ENCODE measurements at regions not wholly inside any gene's neighbourhood (a gene's known extent, or its start where the extent isn't known, plus 50 kb on each side); places are given as distances from the start of the nearest gene placed in this dataset.

DNA sequence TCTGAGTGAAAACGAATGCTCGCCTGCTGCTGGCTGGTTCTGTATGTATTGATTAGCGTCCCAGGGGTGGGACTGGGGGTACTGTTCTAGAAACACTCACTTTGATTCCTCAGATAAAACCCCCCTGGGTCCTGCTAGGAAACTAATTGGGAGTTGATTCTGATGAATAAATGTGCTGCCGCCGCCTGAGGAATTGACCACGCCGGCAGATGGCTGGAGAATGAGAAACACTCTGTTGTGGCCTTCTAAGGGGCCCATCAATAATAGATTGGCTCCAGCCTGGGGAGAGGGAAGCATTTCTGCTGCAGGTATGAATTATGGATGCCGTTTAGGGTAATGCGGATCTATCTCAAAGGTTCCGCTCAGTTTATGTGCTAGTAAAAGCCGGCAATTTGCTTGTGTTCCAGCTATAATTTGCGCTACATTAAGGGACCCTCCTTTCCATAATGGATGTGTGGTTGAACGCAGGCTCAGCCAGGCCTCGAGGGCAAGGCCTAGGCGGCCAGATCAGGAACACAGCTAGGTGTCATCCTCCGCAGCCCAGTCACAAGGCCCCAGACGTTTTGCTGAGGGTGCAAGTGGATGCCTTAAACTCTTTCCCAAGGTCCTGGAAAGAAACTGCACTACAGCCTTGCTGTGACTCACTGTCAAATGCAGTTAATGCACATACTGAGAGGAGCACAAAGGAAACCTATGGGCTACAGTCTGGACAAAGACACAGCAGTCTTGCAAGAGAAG is 132.2 kb upstream of the HS3ST2 start:
- no peak for DNase-seq (ENCODE audit: extremely low read depth, low read depth)
- TF ChIP-seq, protein P1, sequence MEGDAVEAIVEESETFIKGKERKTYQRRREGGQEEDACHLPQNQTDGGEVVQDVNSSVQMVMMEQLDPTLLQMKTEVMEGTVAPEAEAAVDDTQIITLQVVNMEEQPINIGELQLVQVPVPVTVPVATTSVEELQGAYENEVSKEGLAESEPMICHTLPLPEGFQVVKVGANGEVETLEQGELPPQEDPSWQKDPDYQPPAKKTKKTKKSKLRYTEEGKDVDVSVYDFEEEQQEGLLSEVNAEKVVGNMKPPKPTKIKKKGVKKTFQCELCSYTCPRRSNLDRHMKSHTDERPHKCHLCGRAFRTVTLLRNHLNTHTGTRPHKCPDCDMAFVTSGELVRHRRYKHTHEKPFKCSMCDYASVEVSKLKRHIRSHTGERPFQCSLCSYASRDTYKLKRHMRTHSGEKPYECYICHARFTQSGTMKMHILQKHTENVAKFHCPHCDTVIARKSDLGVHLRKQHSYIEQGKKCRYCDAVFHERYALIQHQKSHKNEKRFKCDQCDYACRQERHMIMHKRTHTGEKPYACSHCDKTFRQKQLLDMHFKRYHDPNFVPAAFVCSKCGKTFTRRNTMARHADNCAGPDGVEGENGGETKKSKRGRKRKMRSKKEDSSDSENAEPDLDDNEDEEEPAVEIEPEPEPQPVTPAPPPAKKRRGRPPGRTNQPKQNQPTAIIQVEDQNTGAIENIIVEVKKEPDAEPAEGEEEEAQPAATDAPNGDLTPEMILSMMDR (IDR thresholded peaks at IDR 0.05; ENCODE audit: low read depth, low read length) = no peak

DNA sequence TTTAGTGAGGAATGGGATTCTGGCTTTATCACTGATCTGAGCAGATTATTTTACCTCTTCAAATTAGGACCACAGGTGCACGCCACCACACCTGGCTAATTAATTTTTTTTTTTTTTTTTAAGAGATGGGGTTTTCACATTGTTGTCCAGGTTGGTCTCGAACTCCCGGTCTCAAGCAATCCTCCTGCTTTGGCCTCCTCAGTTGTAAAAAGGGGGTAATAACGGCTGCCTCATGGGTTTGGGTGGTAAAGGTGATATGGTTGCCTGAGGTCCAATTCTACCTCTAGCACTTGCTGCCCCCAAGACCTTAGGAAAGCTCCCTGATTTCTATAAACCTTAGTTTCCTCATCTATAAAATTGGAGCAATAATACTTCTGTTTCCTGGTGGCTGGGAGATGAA is 130.7 kb upstream of the HS3ST2 start:
- DNase-seq (ENCODE audit: extremely low read depth, low read depth) = no peak
- TF ChIP-seq, protein P1 (IDR thresholded peaks at IDR 0.05; ENCODE audit: low read depth, low read length) = no peak

DNA sequence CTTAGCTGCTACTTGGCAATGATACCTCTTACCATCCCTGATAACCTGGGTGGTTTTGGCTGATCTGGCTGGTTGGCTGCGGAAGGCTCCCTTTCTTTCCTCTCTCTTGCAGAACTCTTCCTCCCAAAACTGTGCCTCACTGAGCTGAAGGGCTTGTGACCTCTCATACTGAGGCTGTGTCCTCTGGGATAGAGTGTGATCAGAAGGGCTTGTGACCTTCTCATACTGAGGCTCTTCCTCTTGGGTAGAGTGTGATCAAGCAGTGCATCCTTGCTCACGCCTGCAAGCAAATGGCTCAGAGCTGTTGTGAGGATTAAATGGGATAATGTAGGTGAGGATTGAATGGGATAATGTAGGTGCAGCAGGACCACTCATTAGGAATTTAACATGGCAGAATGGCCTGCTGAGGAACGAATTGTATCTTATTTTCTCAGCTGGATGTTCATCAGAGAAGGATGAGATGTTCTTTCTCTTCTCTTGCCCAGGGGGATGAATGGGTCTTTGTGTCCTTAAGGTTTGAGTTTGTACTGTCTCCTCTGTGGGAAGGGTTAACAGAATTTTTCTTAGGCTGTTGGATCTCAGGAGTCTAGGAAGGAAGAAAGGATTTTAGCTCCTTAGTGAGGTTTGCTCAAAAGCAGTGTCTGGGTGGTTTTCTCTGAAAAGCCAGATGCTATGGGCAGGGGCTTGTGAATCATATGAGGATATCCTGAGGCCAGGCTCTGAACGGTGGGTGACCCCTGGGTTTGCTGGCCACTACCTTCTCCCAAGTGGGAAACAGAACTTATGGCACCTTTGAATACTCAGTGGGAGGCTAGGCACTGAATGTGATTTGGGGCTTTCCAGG is 130.0 kb upstream of the HS3ST2 start:
- no peak for DNase-seq (ENCODE audit: extremely low read depth, low read depth)
- TF ChIP-seq, protein P1 (IDR thresholded peaks at IDR 0.05; ENCODE audit: low read depth, low read length) = no peak

DNA sequence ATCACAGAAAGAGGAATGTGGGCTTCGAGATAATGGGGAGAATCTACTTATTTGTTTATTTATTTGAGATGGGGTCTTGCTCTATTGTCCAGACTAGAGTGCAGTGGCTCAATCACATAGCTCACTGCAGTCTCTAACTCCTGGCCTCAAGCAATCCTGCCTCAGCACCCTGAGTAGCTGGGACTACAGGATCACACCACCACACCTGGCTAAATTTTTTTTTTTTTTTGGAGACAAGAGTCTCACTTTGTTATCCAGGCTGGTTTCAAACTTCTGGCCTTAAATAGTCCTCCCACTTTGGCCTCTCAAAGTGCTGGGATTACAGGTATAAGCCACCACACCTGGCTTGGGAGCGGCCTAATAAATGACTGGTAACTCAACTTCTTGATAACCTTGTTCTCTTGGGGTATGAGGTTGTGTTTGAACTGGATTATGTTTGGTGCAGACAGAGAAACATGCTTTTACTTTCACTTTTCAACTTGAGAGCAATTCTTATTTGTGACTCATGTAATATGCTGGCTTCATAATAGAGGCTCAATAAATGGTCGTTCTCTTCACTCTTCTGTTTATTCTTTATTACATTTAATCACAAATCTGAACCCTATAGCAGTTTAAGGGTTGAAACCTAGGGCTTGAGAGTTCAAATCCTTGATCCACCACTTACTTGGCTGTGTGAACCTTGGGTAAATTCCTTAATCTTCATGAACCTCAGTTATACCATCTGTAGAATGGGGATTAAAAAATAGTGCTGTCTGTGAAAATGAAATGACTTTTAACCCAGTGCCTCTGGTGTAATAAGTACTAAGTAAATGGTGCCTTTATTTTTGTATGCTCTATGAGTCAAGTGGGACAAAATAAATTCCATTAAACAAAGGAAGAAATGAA is 129.1 kb upstream of the HS3ST2 start:
- DNase-seq (ENCODE audit: extremely low read depth, low read depth) = no peak

DNA sequence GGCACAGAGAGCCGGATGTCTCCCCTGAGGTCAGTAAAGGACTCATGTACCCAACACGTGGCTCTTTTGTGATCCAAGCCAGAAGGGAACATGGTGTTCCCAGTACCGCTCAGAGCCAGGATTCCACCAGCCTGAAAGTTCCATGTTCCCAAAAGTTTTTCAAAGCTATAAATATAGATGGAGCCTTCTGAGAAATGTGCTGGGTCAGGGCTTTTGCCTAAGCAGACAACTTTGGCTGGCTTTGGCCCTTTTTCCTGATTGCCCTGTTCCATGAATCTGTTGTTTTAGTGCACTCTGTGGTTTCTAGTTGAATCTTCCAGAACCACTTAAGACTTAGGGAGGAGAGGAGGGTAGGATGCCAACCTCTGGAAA is 128.5 kb upstream of the HS3ST2 start:
- TF ChIP-seq, protein P1 (IDR thresholded peaks at IDR 0.05; ENCODE audit: low read depth, low read length) = no peak
- no peak for DNase-seq (ENCODE audit: extremely low read depth, low read depth)

More for the DNA sequence above, 129.1 kb upstream of the HS3ST2 start:
- TF ChIP-seq, protein P1 (IDR thresholded peaks at IDR 0.05; ENCODE audit: low read depth, low read length) = no peak

DNA sequence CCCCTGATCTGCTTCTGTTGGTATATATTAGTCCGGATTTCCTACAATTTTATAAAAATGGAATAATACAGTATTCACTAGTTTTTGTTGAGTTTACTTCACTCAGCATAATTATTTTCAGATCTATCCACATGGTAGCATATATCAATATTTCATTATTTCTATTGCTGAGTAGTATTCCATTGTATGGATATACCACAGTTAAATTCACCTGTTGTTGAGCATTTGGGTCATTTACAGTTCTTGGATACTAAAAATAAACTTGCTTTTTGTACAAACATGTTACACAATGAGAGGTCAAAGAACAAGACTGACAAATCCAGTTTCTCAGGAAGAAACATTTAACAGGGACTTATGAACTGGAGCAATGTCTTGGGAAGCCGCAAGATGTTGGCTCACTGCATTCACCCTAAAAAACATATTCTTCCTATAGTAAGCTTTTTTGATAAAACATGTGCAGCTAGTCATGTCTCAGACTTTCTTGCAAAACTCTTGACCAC is 126.9 kb upstream of the HS3ST2 start:
- TF ChIP-seq, protein P1 (IDR thresholded peaks at IDR 0.05; ENCODE audit: low read depth, low read length) = no peak

More for the DNA sequence above, 126.9 kb upstream of the HS3ST2 start:
- DNase-seq (ENCODE audit: extremely low read depth, low read depth) = no peak

Data from AG09319 (cell line).